HEK293 (cell line): ENCODE measurements at regions not wholly inside any gene's neighbourhood (a gene's known extent, or its start where the extent isn't known, plus 50 kb on each side); places are given as distances from the start of the nearest gene placed in this dataset.
A peak's percentile ranks its signal among the peaks of the same experiment; 100 is the strongest.

ENCODE experiments used
- CTCF ChIA-PET: fragments of 350-600 bp; formaldehyde crosslinking; extraction: SDS; loops from one replicate; lab custom pipeline; 2021; ENCODE audit warnings: antibody characterized with exemption; lab: Yijun Ruan, JAX
- POLR2A ChIA-PET: fragments of 300-600 bp; formaldehyde crosslinking; extraction: SDS; loops from one replicate; lab custom pipeline; 2020; ENCODE audit warnings: antibody characterized with exemption, inconsistent platforms; lab: Yijun Ruan, JAX
- H3K27ac ChIP-seq: fragments of 200-500 bp; sonication (Bioruptor generic); 2 replicates; pipeline ENCODE4 v1.5.1; 2014; ENCODE audit warnings: low read depth, low read length, control low read depth, inconsistent platforms; ENCODE audit errors: extremely low read depth
- H3K36me3 ChIP-seq, 2 experiments: fragments of 200-500 bp in 1 of 2; sonication (Bioruptor generic) in 1 of 2; 1 replicate in 1 of 2; 2 replicates in 1 of 2; pipeline ENCODE4 v1.5.1; 2014 to 2017; ENCODE audit warnings: inconsistent platforms in 2 of 2, low read length in 2 of 2; ENCODE audit not compliant: control insufficient read depth in 2 of 2, insufficient read depth in 1 of 2
- H3K4me1 ChIP-seq: fragments of 200-500 bp; sonication (Bioruptor generic); 2 replicates; pipeline ENCODE4 v1.5.1; 2014; ENCODE audit warnings: mild to moderate bottlenecking, low read length, inconsistent platforms; ENCODE audit not compliant: control insufficient read depth, insufficient read depth
- H3K4me3 ChIP-seq: 2 replicates; pipeline ENCODE4 v1.5.1; 2011; ENCODE audit warnings: low read depth, mild to moderate bottlenecking, control low read depth, low read length, moderate library complexity
- H3K9me3 ChIP-seq: fragments of 200-500 bp; sonication (Bioruptor generic); 2 replicates; pipeline ENCODE4 v1.5.1; 2014; ENCODE audit warnings: low read depth, low read length, inconsistent platforms; ENCODE audit not compliant: control insufficient read depth, insufficient read depth
- SP7 ChIP-seq: fragments of 450-650 bp; formaldehyde crosslinking; IDR thresholded peaks from 2 replicates; pipeline ENCODE4 v1.5.1; 2016; ENCODE audit warnings: missing biosample characterization, missing genetic modification characterization
- TRIM28 ChIP-seq: IDR thresholded peaks from 2 replicates; pipeline ENCODE4 v1.6.1; 2011; ENCODE audit warnings: low read length, control low read depth, borderline replicate concordance
- ZBTB17 ChIP-seq: fragments of 450-650 bp; formaldehyde crosslinking; IDR thresholded peaks from 2 replicates; pipeline ENCODE4 v1.5.1; 2016; ENCODE audit warnings: missing biosample characterization, missing genetic modification characterization
- ZBTB20 ChIP-seq: fragments of 450-650 bp; formaldehyde crosslinking; IDR thresholded peaks from 2 replicates; pipeline ENCODE4 v1.5.1; 2016; ENCODE audit warnings: missing biosample characterization, missing genetic modification characterization
- ZIC2 ChIP-seq: fragments of 450-650 bp; formaldehyde crosslinking; IDR thresholded peaks from 2 replicates; pipeline ENCODE4 v1.5.1; 2016; ENCODE audit warnings: missing biosample characterization, missing genetic modification characterization
- ZNF121 ChIP-seq: fragments of 450-650 bp; formaldehyde crosslinking; IDR thresholded peaks from 2 replicates; pipeline ENCODE4 v1.5.1; 2016; ENCODE audit warnings: missing biosample characterization, missing genetic modification characterization
- ZNF184 ChIP-seq: fragments of 450-650 bp; IDR thresholded peaks from 2 replicates; pipeline ENCODE4 v1.5.1; 2018; ENCODE audit warnings: missing biosample characterization, mild to moderate bottlenecking, missing genetic modification characterization
- ZNF211 ChIP-seq: fragments of 450-650 bp; formaldehyde crosslinking; IDR thresholded peaks from 2 replicates; pipeline ENCODE4 v1.5.1; 2016; ENCODE audit warnings: low read depth, missing biosample characterization, missing genetic modification characterization
- ZNF248 ChIP-seq: fragments of 450-650 bp; formaldehyde crosslinking; IDR thresholded peaks from 2 replicates; pipeline ENCODE4 v1.5.1; 2017; ENCODE audit warnings: missing biosample characterization, missing genetic modification characterization
- ZNF311 ChIP-seq: fragments of 450-650 bp; formaldehyde crosslinking; IDR thresholded peaks from 2 replicates; pipeline ENCODE4 v1.5.1; 2017; ENCODE audit warnings: missing biosample characterization, missing genetic modification characterization, borderline replicate concordance
- ZNF501 ChIP-seq: fragments of 450-650 bp; formaldehyde crosslinking; IDR thresholded peaks from 2 replicates; pipeline ENCODE4 v1.5.1; 2016; ENCODE audit warnings: missing biosample characterization, missing genetic modification characterization
- ZNF624 ChIP-seq: fragments of 450-650 bp; formaldehyde crosslinking; IDR thresholded peaks from 2 replicates; pipeline ENCODE4 v1.5.1; 2017; ENCODE audit warnings: missing biosample characterization, missing genetic modification characterization
- ZNF76 ChIP-seq: fragments of 450-650 bp; formaldehyde crosslinking; IDR thresholded peaks from 2 replicates; pipeline ENCODE4; 2016; ENCODE audit warnings: low read depth, missing biosample characterization, missing genetic modification characterization, borderline replicate concordance
- ZNF776 ChIP-seq: fragments of 450-650 bp; formaldehyde crosslinking; IDR thresholded peaks from 2 replicates; pipeline ENCODE4 v1.5.0; 2017; ENCODE audit warnings: missing biosample characterization, missing genetic modification characterization, borderline replicate concordance
- ZNF791 ChIP-seq: fragments of 450-650 bp; formaldehyde crosslinking; IDR thresholded peaks from 2 replicates; pipeline ENCODE4 v1.5.1; 2016; ENCODE audit warnings: missing biosample characterization, missing genetic modification characterization
- ZNF843 ChIP-seq: fragments of 450-650 bp; formaldehyde crosslinking; IDR thresholded peaks from 2 replicates; pipeline ENCODE4 v1.5.1; 2016; ENCODE audit warnings: missing biosample characterization, missing genetic modification characterization
- TF ChIP-seq, protein P1 (sequence below): fragments of 450-650 bp; formaldehyde crosslinking; IDR thresholded peaks from 2 replicates; pipeline ENCODE4 v1.5.1; 2017; ENCODE audit warnings: missing biosample characterization, missing genetic modification characterization
- TF ChIP-seq, protein P2 (sequence below): fragments of 450-650 bp; formaldehyde crosslinking; IDR thresholded peaks from 2 replicates; pipeline ENCODE4 v1.5.1; 2017; ENCODE audit warnings: missing biosample characterization, missing genetic modification characterization
- TF ChIP-seq, protein P3 (sequence below): fragments of 450-650 bp; formaldehyde crosslinking; IDR thresholded peaks from 2 replicates; pipeline ENCODE4; 2016; ENCODE audit warnings: missing biosample characterization, missing genetic modification characterization
- TF ChIP-seq, protein P4 (sequence below): fragments of 450-650 bp; formaldehyde crosslinking; IDR thresholded peaks from 2 replicates; pipeline ENCODE4 v1.5.1; 2016; ENCODE audit warnings: missing biosample characterization, missing genetic modification characterization
- TF ChIP-seq, protein P5 (sequence below): fragments of 450-650 bp; IDR thresholded peaks from 2 replicates; pipeline ENCODE4 v1.5.1; 2018; ENCODE audit warnings: missing biosample characterization, mild to moderate bottlenecking, missing genetic modification characterization

DNA sequence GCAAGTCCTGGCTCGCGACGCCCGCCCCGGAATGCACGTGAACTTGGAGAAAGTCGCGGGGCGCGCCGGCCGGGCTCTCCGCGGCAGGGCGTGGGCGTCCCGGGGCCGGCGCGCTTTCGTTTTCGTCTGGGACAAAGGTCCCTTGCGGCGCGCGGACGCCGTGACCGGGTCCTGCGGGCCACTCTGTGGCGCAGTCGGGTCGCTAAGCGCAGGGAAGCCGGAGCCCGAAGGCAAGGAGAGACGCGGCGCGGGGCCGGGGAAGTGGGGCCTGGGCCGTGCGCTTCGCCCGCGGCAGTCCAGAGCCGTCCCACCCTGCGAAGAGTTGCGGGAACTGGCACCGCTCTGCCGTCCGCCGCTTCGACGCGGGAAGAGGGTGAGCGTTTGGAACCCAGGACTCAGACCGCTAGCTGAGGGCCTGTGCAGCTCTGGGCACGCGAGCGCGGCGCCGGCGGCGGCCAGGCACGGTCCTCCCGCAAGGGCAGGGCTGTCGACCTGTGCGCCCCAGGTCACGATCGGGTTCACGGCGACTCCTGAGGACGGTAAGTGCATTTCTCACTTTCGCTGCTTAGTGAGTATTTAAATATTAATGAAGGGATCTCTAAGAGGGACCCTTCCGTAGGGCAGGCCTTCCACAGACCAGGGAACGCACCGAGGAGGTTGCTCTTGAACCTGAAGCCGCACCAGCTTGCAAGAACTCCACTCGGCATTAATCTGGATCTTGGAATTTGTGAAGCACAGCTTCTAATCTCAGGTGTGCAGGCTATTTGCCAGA is 78.0 kb upstream of the PPARA start (continued):
- TF ChIP-seq ZBTB20 (tag by site-specific recombination) (peak; percentile 91), ZNF248 (tag by site-specific recombination) (no peak), TRIM28 (no peak), ZNF791 (tag by site-specific recombination) (no peak), ZNF121 (tag by site-specific recombination) (0 out of 2 replicates have a peak, but pooled peaks have one; percentile 42)
- TF ChIP-seq, protein P1, sequence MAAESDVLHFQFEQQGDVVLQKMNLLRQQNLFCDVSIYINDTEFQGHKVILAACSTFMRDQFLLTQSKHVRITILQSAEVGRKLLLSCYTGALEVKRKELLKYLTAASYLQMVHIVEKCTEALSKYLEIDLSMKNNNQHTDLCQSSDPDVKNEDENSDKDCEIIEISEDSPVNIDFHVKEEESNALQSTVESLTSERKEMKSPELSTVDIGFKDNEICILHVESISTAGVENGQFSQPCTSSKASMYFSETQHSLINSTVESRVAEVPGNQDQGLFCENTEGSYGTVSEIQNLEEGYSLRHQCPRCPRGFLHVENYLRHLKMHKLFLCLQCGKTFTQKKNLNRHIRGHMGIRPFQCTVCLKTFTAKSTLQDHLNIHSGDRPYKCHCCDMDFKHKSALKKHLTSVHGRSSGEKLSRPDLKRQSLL (tag by site-specific recombination), result no peak
- TF ChIP-seq, protein P2, sequence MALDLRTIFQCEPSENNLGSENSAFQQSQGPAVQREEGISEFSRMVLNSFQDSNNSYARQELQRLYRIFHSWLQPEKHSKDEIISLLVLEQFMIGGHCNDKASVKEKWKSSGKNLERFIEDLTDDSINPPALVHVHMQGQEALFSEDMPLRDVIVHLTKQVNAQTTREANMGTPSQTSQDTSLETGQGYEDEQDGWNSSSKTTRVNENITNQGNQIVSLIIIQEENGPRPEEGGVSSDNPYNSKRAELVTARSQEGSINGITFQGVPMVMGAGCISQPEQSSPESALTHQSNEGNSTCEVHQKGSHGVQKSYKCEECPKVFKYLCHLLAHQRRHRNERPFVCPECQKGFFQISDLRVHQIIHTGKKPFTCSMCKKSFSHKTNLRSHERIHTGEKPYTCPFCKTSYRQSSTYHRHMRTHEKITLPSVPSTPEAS (tag by site-specific recombination), result peak; percentile 19; the same call in 1 of the 2 replicates
- TF ChIP-seq, protein P3, sequence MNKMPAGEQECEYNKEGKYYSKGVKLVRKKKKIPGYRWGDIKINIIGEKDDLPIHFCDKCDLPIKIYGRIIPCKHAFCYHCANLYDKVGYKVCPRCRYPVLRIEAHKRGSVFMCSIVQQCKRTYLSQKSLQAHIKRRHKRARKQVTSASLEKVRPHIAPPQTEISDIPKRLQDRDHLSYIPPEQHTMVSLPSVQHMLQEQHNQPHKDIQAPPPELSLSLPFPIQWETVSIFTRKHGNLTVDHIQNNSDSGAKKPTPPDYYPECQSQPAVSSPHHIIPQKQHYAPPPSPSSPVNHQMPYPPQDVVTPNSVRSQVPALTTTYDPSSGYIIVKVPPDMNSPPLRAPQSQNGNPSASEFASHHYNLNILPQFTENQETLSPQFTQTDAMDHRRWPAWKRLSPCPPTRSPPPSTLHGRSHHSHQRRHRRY, result no peak

DNA sequence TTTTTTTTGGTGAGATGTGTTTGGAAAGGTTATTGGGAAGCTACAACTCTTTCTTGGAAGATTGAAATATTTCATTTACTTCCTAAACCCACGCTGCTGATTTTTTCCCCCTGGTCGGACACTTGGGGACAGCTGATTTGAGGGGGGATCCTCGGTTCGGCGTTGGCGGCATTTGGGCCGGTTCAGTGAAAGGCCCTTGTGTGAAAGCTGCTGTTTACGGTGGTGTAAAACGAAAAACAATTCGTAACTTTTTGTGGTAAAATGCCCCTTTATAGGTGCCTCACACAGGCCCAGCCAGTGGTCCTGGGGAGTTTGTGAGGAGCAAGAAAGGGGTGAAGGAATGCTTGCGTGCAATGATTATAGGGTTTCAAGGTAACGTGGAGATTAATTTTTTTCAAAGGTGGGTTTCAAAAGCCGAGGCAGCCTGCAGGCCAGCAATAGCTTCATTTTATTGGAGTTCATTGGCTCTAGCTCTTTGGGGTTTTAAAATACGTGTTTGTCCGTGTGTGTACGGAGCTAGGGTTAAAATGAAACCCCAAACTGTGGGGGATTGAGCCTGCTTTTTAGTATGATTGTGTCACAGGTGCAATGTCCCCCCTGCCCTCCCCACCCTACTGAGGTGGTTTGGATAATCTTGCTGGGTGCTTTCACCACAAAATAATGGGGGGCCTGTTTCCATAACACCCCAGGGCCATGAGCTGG is 77.2 kb upstream of the PPARA start:
- H3K36me3 ChIP-seq, result peaks cover 5 to 23% of the 10 kb centered on the region in 2 experiments; a peak in 1 of 3 replicates
- ChIA-PET POLR2A (interaction anchor here (0.7 to 3.4 kb wide), 10 partner anchors 11 to 222 kb away, joined by 3 to 25 read pairs (median 5); no protein-coding TSS in a partner anchor), CTCF (interaction anchor here (1.0 to 2.9 kb wide), 8 partner anchors 25 to 79 kb away, joined by 3 to 40 read pairs (median 5); no protein-coding TSS in a partner anchor)
- no peaks in the 10 kb centered on the region for H3K9me3 ChIP-seq
- H3K4me1 ChIP-seq, result peaks cover 23% of the 10 kb centered on the region
- H3K4me3 ChIP-seq, result peak overlapping the region; percentile 99
- H3K27ac ChIP-seq, result peak overlapping the region; percentile 100
- TF ChIP-seq, protein P4, sequence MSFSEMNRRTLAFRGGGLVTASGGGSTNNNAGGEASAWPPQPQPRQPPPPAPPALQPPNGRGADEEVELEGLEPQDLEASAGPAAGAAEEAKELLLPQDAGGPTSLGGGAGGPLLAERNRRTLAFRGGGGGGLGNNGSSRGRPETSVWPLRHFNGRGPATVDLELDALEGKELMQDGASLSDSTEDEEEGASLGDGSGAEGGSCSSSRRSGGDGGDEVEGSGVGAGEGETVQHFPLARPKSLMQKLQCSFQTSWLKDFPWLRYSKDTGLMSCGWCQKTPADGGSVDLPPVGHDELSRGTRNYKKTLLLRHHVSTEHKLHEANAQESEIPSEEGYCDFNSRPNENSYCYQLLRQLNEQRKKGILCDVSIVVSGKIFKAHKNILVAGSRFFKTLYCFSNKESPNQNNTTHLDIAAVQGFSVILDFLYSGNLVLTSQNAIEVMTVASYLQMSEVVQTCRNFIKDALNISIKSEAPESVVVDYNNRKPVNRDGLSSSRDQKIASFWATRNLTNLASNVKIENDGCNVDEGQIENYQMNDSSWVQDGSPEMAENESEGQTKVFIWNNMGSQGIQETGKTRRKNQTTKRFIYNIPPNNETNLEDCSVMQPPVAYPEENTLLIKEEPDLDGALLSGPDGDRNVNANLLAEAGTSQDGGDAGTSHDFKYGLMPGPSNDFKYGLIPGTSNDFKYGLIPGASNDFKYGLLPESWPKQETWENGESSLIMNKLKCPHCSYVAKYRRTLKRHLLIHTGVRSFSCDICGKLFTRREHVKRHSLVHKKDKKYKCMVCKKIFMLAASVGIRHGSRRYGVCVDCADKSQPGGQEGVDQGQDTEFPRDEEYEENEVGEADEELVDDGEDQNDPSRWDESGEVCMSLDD (tag by site-specific recombination), result 0 out of 2 replicates have a peak, but pooled peaks have one; percentile 53
- no peak for TF ChIP-seq ZNF776 (tag by site-specific recombination)
- TF ChIP-seq ZIC2 (tag by site-specific recombination), result peak; percentile 65
- peak; percentile 14; the same call in 1 of the 2 replicates for TF ChIP-seq SP7

DNA sequence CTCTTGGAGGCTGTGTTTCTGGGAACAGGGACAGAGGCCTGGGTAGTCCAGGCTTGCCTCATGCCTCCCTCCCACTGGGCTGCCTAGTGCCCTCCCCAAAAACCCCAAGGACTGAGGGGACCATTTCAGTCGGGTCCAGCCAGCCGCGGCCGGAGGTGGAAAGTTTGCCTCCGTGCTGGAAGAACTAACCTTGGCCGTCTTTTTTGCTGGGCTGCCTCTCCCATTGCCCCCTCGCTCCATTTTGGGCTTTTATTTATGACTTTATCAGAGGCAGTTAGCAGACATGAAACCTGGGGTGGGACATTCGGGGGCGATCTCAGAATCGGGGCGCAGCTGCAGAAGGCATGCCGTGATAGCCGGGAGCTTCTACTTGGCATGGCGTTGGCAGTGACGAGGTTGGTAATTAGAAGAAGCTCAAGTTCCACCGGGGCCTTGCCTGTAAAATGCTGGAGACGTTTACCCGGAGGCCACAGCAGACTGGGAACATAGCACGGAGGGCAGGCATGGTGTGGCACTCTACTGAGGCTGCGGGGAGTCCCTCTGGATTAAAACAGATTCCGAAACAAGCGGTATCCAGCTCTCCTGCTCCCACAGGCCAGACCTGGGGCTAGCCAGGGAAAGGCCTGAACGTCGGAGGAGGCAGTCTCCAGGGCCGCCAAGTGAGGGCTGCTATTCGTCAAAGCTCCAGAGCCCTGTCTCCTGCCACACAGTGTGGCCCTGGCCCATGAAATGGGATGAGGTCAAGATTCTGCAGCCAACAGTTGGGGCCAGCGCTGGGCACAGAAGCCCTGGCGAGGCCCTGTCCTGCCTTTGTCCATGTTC is 76.4 kb upstream of the PPARA start:
- peaks cover 5 to 28% of the 10 kb centered on the region in 2 experiments; a peak in 1 of 3 replicates for H3K36me3 ChIP-seq
- POLR2A ChIA-PET, result interaction anchor here (0.5 to 3.4 kb wide), 11 partner anchors 12 to 93 kb away, joined by 3 to 25 read pairs (median 5); no protein-coding TSS in a partner anchor
- CTCF ChIA-PET, result interaction anchor here (0.8 to 2.9 kb wide), 7 partner anchors 37 to 79 kb away, joined by 3 to 40 read pairs (median 6); no protein-coding TSS in a partner anchor
- H3K4me1 ChIP-seq, result peaks cover 20% of the 10 kb centered on the region
- peak overlapping the region; percentile 99 for H3K4me3 ChIP-seq
- no peaks in the 10 kb centered on the region for H3K9me3 ChIP-seq
- peak overlapping the region; percentile 100 for H3K27ac ChIP-seq
- TF ChIP-seq ZNF311 (tag by site-specific recombination) (no peak), ZNF501 (no peak), ZBTB17 (peak; percentile 73), ZNF184 (tag by site-specific recombination) (no peak), ZNF211 (tag by site-specific recombination) (no peak), ZNF624 (no peak), ZNF843 (tag by site-specific recombination) (no peak), ZNF76 (tag by site-specific recombination) (no peak)
- TF ChIP-seq, protein P5, sequence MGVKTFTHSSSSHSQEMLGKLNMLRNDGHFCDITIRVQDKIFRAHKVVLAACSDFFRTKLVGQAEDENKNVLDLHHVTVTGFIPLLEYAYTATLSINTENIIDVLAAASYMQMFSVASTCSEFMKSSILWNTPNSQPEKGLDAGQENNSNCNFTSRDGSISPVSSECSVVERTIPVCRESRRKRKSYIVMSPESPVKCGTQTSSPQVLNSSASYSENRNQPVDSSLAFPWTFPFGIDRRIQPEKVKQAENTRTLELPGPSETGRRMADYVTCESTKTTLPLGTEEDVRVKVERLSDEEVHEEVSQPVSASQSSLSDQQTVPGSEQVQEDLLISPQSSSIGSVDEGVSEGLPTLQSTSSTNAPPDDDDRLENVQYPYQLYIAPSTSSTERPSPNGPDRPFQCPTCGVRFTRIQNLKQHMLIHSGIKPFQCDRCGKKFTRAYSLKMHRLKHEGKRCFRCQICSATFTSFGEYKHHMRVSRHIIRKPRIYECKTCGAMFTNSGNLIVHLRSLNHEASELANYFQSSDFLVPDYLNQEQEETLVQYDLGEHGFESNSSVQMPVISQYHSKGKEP (tag by site-specific recombination), result no peak
